GM23248 (cell line): ENCODE measurements at regions not wholly inside any gene's neighbourhood (a gene's known extent, or its start where the extent isn't known, plus 50 kb on each side); places are given as distances from the start of the nearest gene placed in this dataset.
"Not testable (repeated sequence)": the region's sequence is repeated elsewhere in the genome, so short reads cannot be mapped to it uniquely, and the experiment has no call there.

Experiments
- DNase-seq: peaks from one replicate; pipeline ENCODE4 v3.0.0-alpha.2; 2015
- H2AFZ ChIP-seq: fragments of 200-600 bp; sonication (generic); 2 replicates; pipeline ENCODE4 v1.6.1; 2016; ENCODE audit warnings: antibody characterized with exemption
- H3F3A ChIP-seq: fragments of 200-600 bp; sonication (generic); 2 replicates; pipeline ENCODE4 v1.6.1; 2016; ENCODE audit warnings: mild to moderate bottlenecking, antibody characterized with exemption, mixed run types; ENCODE audit not compliant: insufficient read depth
- H3K27ac ChIP-seq: fragments of 200-600 bp; sonication (generic); 2 replicates; pipeline ENCODE4 v1.5.1; 2016; ENCODE audit warnings: mild to moderate bottlenecking
- H3K27me3 ChIP-seq: fragments of 200-600 bp; sonication (generic); replicated peaks from 2 replicates; pipeline ENCODE4 v1.6.1; 2016; ENCODE audit warnings: mild to moderate bottlenecking; ENCODE audit not compliant: insufficient read depth
- H3K36me3 ChIP-seq: fragments of 200-600 bp; sonication (generic); 2 replicates; pipeline ENCODE4 v1.6.1; 2016; ENCODE audit warnings: low read depth, mild to moderate bottlenecking
- H3K4me1 ChIP-seq: fragments of 200-600 bp; sonication (generic); 2 replicates; pipeline ENCODE4 v1.6.1; 2016; ENCODE audit warnings: mild to moderate bottlenecking; ENCODE audit not compliant: insufficient read depth
- H3K4me2 ChIP-seq: fragments of 200-600 bp; sonication (generic); one replicate; pipeline ENCODE4 v1.6.1; 2016; ENCODE audit warnings: mild to moderate bottlenecking; ENCODE audit not compliant: unreplicated experiment
- H3K4me3 ChIP-seq: fragments of 200-600 bp; sonication (generic); 2 replicates; pipeline ENCODE4 v1.5.1; 2016; ENCODE audit warnings: mild to moderate bottlenecking
- H3K79me2 ChIP-seq: fragments of 200-600 bp; sonication (generic); 2 replicates; pipeline ENCODE4 v1.6.1; 2016; ENCODE audit warnings: mild to moderate bottlenecking; ENCODE audit not compliant: insufficient read depth
- H3K9ac ChIP-seq: fragments of 200-600 bp; sonication (generic); 2 replicates; pipeline ENCODE4 v1.6.1; 2016; ENCODE audit warnings: mild to moderate bottlenecking
- H3K9me2 ChIP-seq: fragments of 200-600 bp; sonication (generic); 2 replicates; pipeline ENCODE4 v1.6.1; 2016; ENCODE audit warnings: mixed run types, mild to moderate bottlenecking, moderate library complexity; ENCODE audit not compliant: insufficient read depth
- H3K9me3 ChIP-seq: fragments of 200-600 bp; sonication (generic); one replicate; pipeline ENCODE4 v1.6.1; 2017; ENCODE audit warnings: low read depth
- H4K20me1 ChIP-seq: fragments of 200-600 bp; sonication (generic); 2 replicates; pipeline ENCODE4 v1.6.0; 2016; ENCODE audit not compliant: insufficient read depth
- EZH2 ChIP-seq: fragments of 200-600 bp; sonication (generic); IDR thresholded peaks from 2 replicates; pipeline ENCODE4 v1.6.1; 2018; ENCODE audit warnings: antibody characterized with exemption, mild to moderate bottlenecking; ENCODE audit not compliant: insufficient read depth, poor library complexity, severe bottlenecking
- EZH2phosphoT487 ChIP-seq: fragments of 200-600 bp; sonication (generic); IDR thresholded peaks from 2 replicates; pipeline ENCODE4 v1.6.1; 2018; ENCODE audit warnings: antibody characterized with exemption, moderate library complexity, mild to moderate bottlenecking, low read depth; ENCODE audit not compliant: insufficient read depth
- WGBS, 2 experiments: methylation state at CpG; one replicate each; pipeline ENCODE4 v1.1.6; 2015 to 2017; ENCODE audit warnings: low lambda C conversion rate in 2 of 2, low coverage in 1 of 2; ENCODE audit errors: missing lambda C conversion rate in 2 of 2; 5-methylcytosine and 5-hydroxymethylcytosine counted together
- in situ Hi-C: fragments of 300-500 bp; cut with MboI; formaldehyde crosslinking; loops from 2 replicates; pipeline ENCODE4 v1.15.0; 2020

GRCh38 chr2:223181561-223181960 is 129.6 kb downstream of the KCNE4 start:
- no peak for DNase-seq
- no peak overlapping the region for H2AFZ ChIP-seq
- H3K79me2 ChIP-seq: no peaks in the 10 kb centered on the region
- H3K9ac ChIP-seq: no peak overlapping the region
- H4K20me1 ChIP-seq: no peaks in the 10 kb centered on the region
- no peaks in the 10 kb centered on the region for H3F3A ChIP-seq
- TF ChIP-seq EZH2phosphoT487: no peak
- H3K4me2 ChIP-seq: no peak overlapping the region
- H3K4me3 ChIP-seq: no peak overlapping the region
- H3K9me2 ChIP-seq: no peaks in the 10 kb centered on the region; the same call in 1 of the 2 replicates
- in situ Hi-C loops: no loop called here
- H3K9me3 ChIP-seq: no peaks in the 10 kb centered on the region
- 6 to 8% methylated on average over 1 of the region's 1 CpG for WGBS, 2 experiments
- no peak overlapping the region for H3K27ac ChIP-seq
- 0 out of 2 replicates have a peak, but pooled peaks cover 4% of the 10 kb centered on the region for H3K27me3 ChIP-seq
- H3K36me3 ChIP-seq: no peaks in the 10 kb centered on the region
- H3K4me1 ChIP-seq: no peaks in the 10 kb centered on the region

GRCh38 chr2:223182356-223182755 is 130.4 kb downstream of the KCNE4 start:
- TF ChIP-seq EZH2: no peak
- TF ChIP-seq EZH2phosphoT487: no peak
- H3K79me2 ChIP-seq: no peaks in the 10 kb centered on the region
- no peak overlapping the region for H3K4me2 ChIP-seq
- H4K20me1 ChIP-seq: no peaks in the 10 kb centered on the region
- no peaks in the 10 kb centered on the region for H3K9me3 ChIP-seq
- no peak overlapping the region for H3K4me3 ChIP-seq
- H3K9me2 ChIP-seq: no peaks in the 10 kb centered on the region; the same call in 1 of the 2 replicates
- H3K36me3 ChIP-seq: no peaks in the 10 kb centered on the region
- no peak for DNase-seq
- 0 out of 2 replicates have a peak, but pooled peaks cover 4% of the 10 kb centered on the region for H3K27me3 ChIP-seq
- in situ Hi-C loops: no loop called here
- no peak overlapping the region for H2AFZ ChIP-seq
- no peaks in the 10 kb centered on the region for H3K4me1 ChIP-seq
- no peak overlapping the region for H3K27ac ChIP-seq
- H3K9ac ChIP-seq: no peak overlapping the region
- no peaks in the 10 kb centered on the region for H3F3A ChIP-seq
- 26 to 32% methylated on average over 2 of the region's 2 CpGs for WGBS, 2 experiments

- Histone ChIP-seq H3K9me3 (no peaks in the 10 kb centered on the region), H3K4me1 (no peaks in the 10 kb centered on the region), H3K9ac (no peak overlapping the region), H3K4me2 (no peak overlapping the region), H3K79me2 (no peaks in the 10 kb centered on the region), H3K36me3 (no peaks in the 10 kb centered on the region), H3F3A (no peaks in the 10 kb centered on the region), H3K27me3 (0 out of 2 replicates have a peak, but pooled peaks cover 4% of the 10 kb centered on the region), H3K27ac (no peak overlapping the region), H4K20me1 (no peaks in the 10 kb centered on the region), H3K4me3 (no peak overlapping the region), H2AFZ (no peak overlapping the region), H3K9me2 (no peaks in the 10 kb centered on the region; the same call in 1 of the 2 replicates)
- in situ Hi-C loops: no loop called here
- TF ChIP-seq EZH2: no peak
- TF ChIP-seq EZH2phosphoT487: no peak
- no peak for DNase-seq
- WGBS, 2 experiments: 73 to 76% methylated on average over 4 of the region's 4 CpGs
Observed at GRCh38 chr2:223185638-223186037, 133.6 kb downstream of the KCNE4 start.

- Histone ChIP-seq H3K4me3 (no peak overlapping the region), H3F3A (no peaks in the 10 kb centered on the region), H3K4me2 (no peak overlapping the region), H3K27ac (no peak overlapping the region), H3K27me3 (0 out of 2 replicates have a peak, but pooled peaks cover 4% of the 10 kb centered on the region), H3K36me3 (no peaks in the 10 kb centered on the region), H3K4me1 (no peaks in the 10 kb centered on the region), H3K9me3 (no peaks in the 10 kb centered on the region), H3K9ac (no peak overlapping the region), H2AFZ (no peak overlapping the region), H4K20me1 (no peaks in the 10 kb centered on the region), H3K9me2 (no peaks in the 10 kb centered on the region), H3K79me2 (no peaks in the 10 kb centered on the region)
- WGBS, 2 experiments: 62 to 65% methylated on average over 3 of the region's 3 CpGs
- TF ChIP-seq EZH2 (no peak), EZH2phosphoT487 (no peak)
- no peak for DNase-seq
- in situ Hi-C loops: no loop called here
Observed at GRCh38 chr2:223187256-223187655, 135.3 kb downstream of the KCNE4 start.

GRCh38 chr2:223190561-223191206 is 138.7 kb downstream of the KCNE4 start:
- H3K27me3 ChIP-seq, in situ Hi-C loops, H2AFZ ChIP-seq, H3K36me3 ChIP-seq, H3K4me2 ChIP-seq, H3K4me1 ChIP-seq, H3F3A ChIP-seq, DNase-seq, H3K27ac ChIP-seq, H3K9ac ChIP-seq, H3K9me2 ChIP-seq, H3K4me3 ChIP-seq, H4K20me1 ChIP-seq, H3K79me2 ChIP-seq, H3K9me3 ChIP-seq: not testable (repeated sequence)
- 68 to 69% methylated on average over 10 of the region's 10 CpGs for WGBS, 2 experiments
